ENCODE measurements at regions not wholly inside any gene's neighbourhood (a gene's known extent, or its start where the extent isn't known, plus 50 kb on each side); places are given as distances from the start of the nearest gene placed in this dataset.

DNA sequence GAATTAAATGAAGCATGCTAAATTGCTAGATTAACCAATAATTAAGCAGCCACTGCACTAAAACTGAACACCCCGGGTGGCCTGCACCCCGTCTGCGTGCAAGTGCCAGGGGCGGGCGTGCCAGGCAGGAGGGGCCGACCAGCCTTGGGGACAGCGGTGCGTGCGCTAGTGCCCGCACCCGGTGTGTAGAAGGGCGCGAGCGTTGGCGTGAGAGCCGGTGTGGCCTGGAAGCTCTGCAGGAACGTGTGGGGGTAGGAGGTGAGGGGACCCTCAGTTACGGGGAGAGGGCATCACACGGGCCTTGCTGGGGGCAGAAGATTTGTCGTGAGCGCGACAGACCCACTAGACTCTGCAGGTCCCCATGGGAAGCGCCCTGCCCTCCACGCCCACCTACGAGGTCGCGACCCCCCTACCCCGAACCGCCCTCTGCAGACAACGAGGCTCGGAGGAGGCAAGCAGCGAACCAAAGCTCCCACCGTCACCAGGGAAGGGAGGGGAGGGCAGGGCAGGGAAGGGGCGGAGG, 105.8 kb downstream of the FAM53A start:
- Histone ChIP-seq H3K4me1 (no peaks in the 10 kb centered on the region), H3K36me3 (ENCODE audit: low read depth, missing control alignments) (no peaks in the 10 kb centered on the region), H3K9me3 (no peaks in the 10 kb centered on the region), H3K27ac (no peak overlapping the region), H3K27me3 (no peaks in the 10 kb centered on the region), H3K4me3 (peak overlapping the region in 1 of 2 donors; percentile 60)
- no peak for TF ChIP-seq POLR2A (IDR thresholded peaks at IDR 0.05)
- TF ChIP-seq, protein P1, sequence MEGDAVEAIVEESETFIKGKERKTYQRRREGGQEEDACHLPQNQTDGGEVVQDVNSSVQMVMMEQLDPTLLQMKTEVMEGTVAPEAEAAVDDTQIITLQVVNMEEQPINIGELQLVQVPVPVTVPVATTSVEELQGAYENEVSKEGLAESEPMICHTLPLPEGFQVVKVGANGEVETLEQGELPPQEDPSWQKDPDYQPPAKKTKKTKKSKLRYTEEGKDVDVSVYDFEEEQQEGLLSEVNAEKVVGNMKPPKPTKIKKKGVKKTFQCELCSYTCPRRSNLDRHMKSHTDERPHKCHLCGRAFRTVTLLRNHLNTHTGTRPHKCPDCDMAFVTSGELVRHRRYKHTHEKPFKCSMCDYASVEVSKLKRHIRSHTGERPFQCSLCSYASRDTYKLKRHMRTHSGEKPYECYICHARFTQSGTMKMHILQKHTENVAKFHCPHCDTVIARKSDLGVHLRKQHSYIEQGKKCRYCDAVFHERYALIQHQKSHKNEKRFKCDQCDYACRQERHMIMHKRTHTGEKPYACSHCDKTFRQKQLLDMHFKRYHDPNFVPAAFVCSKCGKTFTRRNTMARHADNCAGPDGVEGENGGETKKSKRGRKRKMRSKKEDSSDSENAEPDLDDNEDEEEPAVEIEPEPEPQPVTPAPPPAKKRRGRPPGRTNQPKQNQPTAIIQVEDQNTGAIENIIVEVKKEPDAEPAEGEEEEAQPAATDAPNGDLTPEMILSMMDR (IDR thresholded peaks at IDR 0.05): no peak
- WGBS, 2 donors: 21% methylated on average over 17 to 34 of the region's 34 CpGs
- DNase-seq: no peak
- intact Hi-C loops (cut with DNase I; ENCODE audit: low total_unique reads): no loop called here

DNA sequence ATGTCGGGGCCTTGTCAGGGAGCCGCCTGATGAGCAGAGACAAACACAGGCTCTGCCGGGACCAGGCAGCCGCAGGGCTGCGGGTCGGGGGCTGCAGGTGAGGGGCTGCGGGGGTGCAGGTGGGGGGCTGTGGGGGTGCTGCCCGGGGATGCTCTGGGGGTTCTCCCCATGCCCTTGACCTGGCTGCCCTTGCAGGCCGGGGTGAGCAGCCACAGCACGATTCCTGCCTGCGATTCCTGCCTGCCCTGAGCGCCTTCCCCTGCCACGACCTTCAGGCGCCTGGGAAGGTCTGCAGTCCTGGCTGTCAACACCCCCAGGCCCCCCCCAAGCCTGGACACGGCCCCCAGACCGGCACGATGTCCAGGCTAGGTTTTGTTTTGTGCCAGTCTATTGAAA, 106.3 kb downstream of the FAM53A start:
- TF ChIP-seq, protein P1 (IDR thresholded peaks at IDR 0.05): no peak
- TF ChIP-seq POLR2A (IDR thresholded peaks at IDR 0.05): no peak
- DNase-seq: no peak

GRCh38 chr4:1576961-1577821, 106.9 kb downstream of the FAM53A start:
- Histone ChIP-seq H3K36me3 (ENCODE audit: low read depth, missing control alignments) (no peaks in the 10 kb centered on the region), H3K27me3 (no peaks in the 10 kb centered on the region), H3K9me3 (no peaks in the 10 kb centered on the region), H3K27ac (no peak overlapping the region), H3K4me1 (no peaks in the 10 kb centered on the region), H3K4me3 (no peak overlapping the region)
- intact Hi-C loops (cut with DNase I; ENCODE audit: low total_unique reads): no loop called here
- TF ChIP-seq POLR2A (IDR thresholded peaks at IDR 0.05): no peak
- TF ChIP-seq, protein P1 (IDR thresholded peaks at IDR 0.05): no peak
- 74 to 76% methylated on average over 22 to 30 of the region's 30 CpGs for WGBS, 2 donors
- no peak for DNase-seq

More for the DNA sequence above, 106.3 kb downstream of the FAM53A start:
- H3K27ac ChIP-seq: no peak overlapping the region
- H3K27me3 ChIP-seq: no peaks in the 10 kb centered on the region
- intact Hi-C loops (cut with DNase I; ENCODE audit: low total_unique reads): no loop called here
- no peaks in the 10 kb centered on the region for H3K36me3 ChIP-seq (ENCODE audit: low read depth, missing control alignments)
- H3K4me1 ChIP-seq: no peaks in the 10 kb centered on the region
- no peak overlapping the region for H3K4me3 ChIP-seq
- H3K9me3 ChIP-seq: no peaks in the 10 kb centered on the region
- 40 to 48% methylated on average over 6 to 17 of the region's 17 CpGs for WGBS, 2 donors

DNA sequence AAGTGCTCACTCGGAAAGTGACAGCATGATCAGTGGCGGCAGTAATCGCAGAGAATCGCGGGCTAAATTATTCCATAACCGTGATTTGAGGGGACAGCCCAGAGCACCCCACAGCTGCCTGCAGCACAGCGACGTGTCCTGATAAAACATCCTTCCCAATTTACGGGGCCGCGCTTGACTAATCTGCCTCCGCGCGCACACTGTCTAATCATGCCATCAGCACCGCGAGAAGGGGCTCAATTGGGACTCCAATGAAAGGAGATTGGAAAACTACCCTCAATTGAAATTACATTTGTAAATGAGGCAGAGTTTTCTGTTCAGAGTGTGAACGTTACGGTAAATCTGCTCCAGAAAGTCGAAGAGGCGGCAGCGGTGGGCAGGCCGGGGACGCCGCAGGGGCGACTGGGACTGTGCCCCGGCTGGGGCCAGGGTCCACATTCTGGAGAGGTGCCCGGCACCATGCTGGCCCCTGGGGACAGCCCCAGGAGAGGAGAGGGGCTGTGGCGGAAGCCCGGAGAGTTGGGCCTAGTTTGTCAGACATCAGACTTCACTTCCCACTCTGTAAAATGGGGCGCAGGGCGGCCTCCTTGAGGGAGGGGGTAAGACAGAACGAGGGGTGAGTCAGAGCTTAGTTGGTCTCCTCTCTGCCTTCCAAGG, 107.7 kb downstream of the FAM53A start:
- intact Hi-C loops (cut with DNase I; ENCODE audit: low total_unique reads): no loop called here
- no peak for DNase-seq
- H3K27me3 ChIP-seq: no peaks in the 10 kb centered on the region

More for the DNA sequence above, 107.7 kb downstream of the FAM53A start:
- no peak for TF ChIP-seq POLR2A (IDR thresholded peaks at IDR 0.05)
- TF ChIP-seq, protein P1 (IDR thresholded peaks at IDR 0.05): no peak
- 92 to 93% methylated on average over 32 of the region's 32 CpGs for WGBS, 2 donors
- Histone ChIP-seq H3K27ac (no peak overlapping the region), H3K9me3 (no peaks in the 10 kb centered on the region), H3K4me1 (no peaks in the 10 kb centered on the region), H3K36me3 (ENCODE audit: low read depth, missing control alignments) (no peaks in the 10 kb centered on the region), H3K4me3 (no peak overlapping the region)

Data from testis (tissue), 2 donors.